Lung (tissue), 11 donors: ENCODE measurements at regions not wholly inside any gene's neighbourhood (a gene's known extent, or its start where the extent isn't known, plus 50 kb on each side); places are given as distances from the start of the nearest gene placed in this dataset.

ENCODE experiments used
- ATAC-seq: fragments of 200-7000 bp; cut with Tn5 transposase; one replicate; pipeline ENCODE4 v1.9.1; 2020; ENCODE audit warnings: moderate number of reproducible peaks; ENCODE audit not compliant: insufficient read depth, low FRiP score
- DNase-seq, 3 donors: peaks; one replicate each; pipeline ENCODE4 v3.0.0-alpha.2; 2013 to 2017
- H3K27ac ChIP-seq, 2 donors: one replicate each; pipeline ENCODE4 v1.5.1; 2013; ENCODE audit warnings: mild to moderate bottlenecking in 2 of 2, moderate library complexity in 2 of 2, control low read depth in 1 of 2, inconsistent platforms in 1 of 2, low read depth in 1 of 2, low read length in 1 of 2
- H3K27me3 ChIP-seq, 3 donors: one replicate each; pipeline ENCODE4 v1.5.1; 2013; ENCODE audit warnings: low read length in 2 of 3; ENCODE audit not compliant: control insufficient read depth in 3 of 3, insufficient read depth in 3 of 3
- H3K36me3 ChIP-seq, 4 donors: one replicate each; pipeline ENCODE4 v1.5.1; 2013; ENCODE audit warnings: low read length in 4 of 4, mild to moderate bottlenecking in 1 of 4, moderate library complexity in 1 of 4; ENCODE audit not compliant: control insufficient read depth in 4 of 4, insufficient read depth in 4 of 4
- H3K4me1 ChIP-seq, 5 donors: one replicate each; pipeline ENCODE4 v1.5.1; 2013; ENCODE audit warnings: low read length in 5 of 5, mild to moderate bottlenecking in 2 of 5, moderate library complexity in 1 of 5; ENCODE audit not compliant: control insufficient read depth in 5 of 5, insufficient read depth in 5 of 5
- H3K4me3 ChIP-seq: one replicate; pipeline ENCODE4 v1.5.1; 2013; ENCODE audit warnings: mild to moderate bottlenecking, control low read depth, moderate library complexity
- H3K9ac ChIP-seq, 2 donors: one replicate each; pipeline ENCODE4 v1.5.1; 2013; ENCODE audit warnings: low read length in 2 of 2, control low read depth in 1 of 2; ENCODE audit not compliant: insufficient read depth in 1 of 2
- H3K9me3 ChIP-seq, 4 donors: one replicate each; pipeline ENCODE4 v1.5.1; 2013; ENCODE audit warnings: low read length in 3 of 4, mild to moderate bottlenecking in 1 of 4, moderate library complexity in 1 of 4; ENCODE audit not compliant: control insufficient read depth in 4 of 4, insufficient read depth in 3 of 4
- CTCF ChIP-seq: IDR thresholded peaks from 2 replicates; pipeline ENCODE4 v1.5.1; 2012; ENCODE audit warnings: mild to moderate bottlenecking; ENCODE audit errors: control extremely low read depth, extremely low read depth
- WGBS, 2 donors: extraction: QIAGEN DNeasy Blood & Tissue Kit; methylation state at CpG; one replicate each; pipeline ENCODE4 v1.1.7; 2013; 5-methylcytosine and 5-hydroxymethylcytosine counted together
- donor health status: control.
- donor health status: control.
- donor health status: Bipolar disorder and iron deficiency.
- donor health status: healthy.
- donor health status: DM: yes; HTN: yes; CAD: no.

GRCh38 chr2:239685556-239685955 lies 284.7 kb upstream of the HDAC4 start:
- Histone ChIP-seq H3K9me3 (peaks cover 0 to 4% (median 2%) of the 10 kb centered on the region in 4 donors), H3K4me1 (peaks cover 0 to 2% (median 0%) of the 10 kb centered on the region in 5 donors), H3K9ac (no peak overlapping the region), H3K27ac (no peak overlapping the region), H3K36me3 (no peaks in the 10 kb centered on the region), H3K4me3 (no peak overlapping the region), H3K27me3 (peaks cover 0 to 10% (median 0%) of the 10 kb centered on the region in 3 donors)
- no peak for TF ChIP-seq CTCF
- DNase-seq: no peak
- ATAC-seq: no peak
- 70 to 73% methylated on average over 8 of the region's 8 CpGs for WGBS, 2 donors

- H3K4me1 ChIP-seq: peaks cover 0 to 2% (median 0%) of the 10 kb centered on the region in 5 donors
- TF ChIP-seq CTCF: no peak
- no peak overlapping the region for H3K9ac ChIP-seq
- no peaks in the 10 kb centered on the region for H3K36me3 ChIP-seq
- H3K27ac ChIP-seq: no peak overlapping the region
- DNase-seq (no peak), ATAC-seq (no peak)
- 85 to 92% methylated on average over 4 of the region's 4 CpGs for WGBS, 2 donors
- peaks cover 0 to 4% (median 2%) of the 10 kb centered on the region in 4 donors for H3K9me3 ChIP-seq
- no peak overlapping the region for H3K4me3 ChIP-seq
- peaks cover 0 to 10% (median 0%) of the 10 kb centered on the region in 3 donors for H3K27me3 ChIP-seq
Measured at GRCh38 chr2:239684996-239685395, 284.2 kb upstream of the HDAC4 start.

DNA sequence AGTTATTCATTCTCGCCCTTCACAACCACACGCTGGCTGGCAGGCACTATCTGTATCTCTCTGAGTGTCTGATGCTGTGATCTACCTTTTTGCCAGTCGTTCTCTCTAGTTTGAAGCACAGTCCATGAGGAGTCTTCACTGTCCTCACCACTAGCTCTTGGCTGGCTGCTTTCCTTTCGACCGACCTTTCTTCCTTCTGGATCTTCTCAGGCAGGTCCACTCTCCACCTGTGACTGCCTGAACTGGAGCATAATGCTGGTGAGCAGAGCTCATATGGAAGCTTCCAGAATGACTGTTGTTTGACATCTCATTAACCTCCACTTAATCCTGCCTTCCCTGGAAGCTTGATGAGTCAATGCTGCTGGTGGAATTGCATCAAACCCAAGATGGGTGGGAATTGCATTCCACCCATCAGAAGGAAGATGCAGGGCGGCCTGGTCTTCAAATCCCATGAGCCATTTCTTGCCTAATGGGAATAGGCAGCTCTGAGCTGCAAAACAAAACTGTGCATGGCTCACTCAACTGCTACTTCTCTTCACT lies 283.5 kb upstream of the HDAC4 start:
- DNase-seq (peak in 1 of 3 donors; percentile 2), ATAC-seq (no peak)
- TF ChIP-seq CTCF: no peak
- no peak overlapping the region for H3K4me3 ChIP-seq
- peaks cover 0 to 10% (median 0%) of the 10 kb centered on the region in 3 donors for H3K27me3 ChIP-seq
- no peaks in the 10 kb centered on the region for H3K36me3 ChIP-seq
- H3K9ac ChIP-seq: no peak overlapping the region
- WGBS, 2 donors: 89 to 91% methylated on average over 6 of the region's 6 CpGs
- H3K27ac ChIP-seq: no peak overlapping the region
- H3K4me1 ChIP-seq: peaks cover 0 to 2% (median 0%) of the 10 kb centered on the region in 5 donors
- peaks cover 0 to 7% (median 2%) of the 10 kb centered on the region in 4 donors for H3K9me3 ChIP-seq

GRCh38 chr2:239682518-239682917 lies 281.7 kb upstream of the HDAC4 start:
- Histone ChIP-seq H3K9me3 (peaks cover 0 to 7% (median 2%) of the 10 kb centered on the region in 4 donors), H3K36me3 (no peaks in the 10 kb centered on the region), H3K27ac (no peak overlapping the region), H3K9ac (no peak overlapping the region), H3K4me1 (no peaks in the 10 kb centered on the region), H3K27me3 (peaks cover 0 to 10% (median 0%) of the 10 kb centered on the region in 3 donors), H3K4me3 (no peak overlapping the region)
- ATAC-seq: no peak
- 88 to 92% methylated on average over 2 of the region's 2 CpGs for WGBS, 2 donors
- no peak for TF ChIP-seq CTCF
- DNase-seq: no peak
